Right atrium auricular region (tissue), 2 donors: ENCODE measurements at regions not wholly inside any gene's neighbourhood (a gene's known extent, or its start where the extent isn't known, plus 50 kb on each side); places are given as distances from the start of the nearest gene placed in this dataset.

ENCODE experiments used
- DNase-seq: peaks from one replicate; pipeline ENCODE4 v3.0.0-alpha.2; 2019; ENCODE audit warnings: low spot score
- H3K27ac ChIP-seq, 2 donors: fragments of 200-600 bp; sonication (generic); 1 replicate in 1 of 2; 2 replicates in 1 of 2; pipeline ENCODE4 v1.5.1; 2016 to 2019
- H3K27me3 ChIP-seq, 2 donors: fragments of 200-600 bp; sonication (generic); one replicate each; pipeline versions ENCODE4 v1.5.1 to v1.6.0; 2017 to 2019
- H3K36me3 ChIP-seq: fragments of 200-600 bp; sonication (generic); one replicate; pipeline ENCODE4 v1.5.1; 2016
- H3K4me1 ChIP-seq, 2 donors: fragments of 200-600 bp; sonication (generic); one replicate each; pipeline versions ENCODE4 v1.5.1 to v1.6.0; 2017 to 2019
- H3K4me3 ChIP-seq, 2 donors: fragments of 200-600 bp; sonication (generic); 1 replicate in 1 of 2; 2 replicates in 1 of 2; pipeline ENCODE4 v1.5.1; 2017 to 2019; ENCODE audit warnings: mild to moderate bottlenecking in 1 of 2, moderate library complexity in 1 of 2
- H3K9me3 ChIP-seq, 2 donors: fragments of 200-600 bp; sonication (generic); one replicate each; pipeline ENCODE4 v1.5.1; 2019
- CTCF ChIP-seq, 2 donors: fragments of 200-600 bp; sonication (generic); IDR thresholded peaks; one replicate each; pipeline ENCODE4 v1.5.1; 2019; ENCODE audit warnings: antibody characterized with exemption in 2 of 2

DNA sequence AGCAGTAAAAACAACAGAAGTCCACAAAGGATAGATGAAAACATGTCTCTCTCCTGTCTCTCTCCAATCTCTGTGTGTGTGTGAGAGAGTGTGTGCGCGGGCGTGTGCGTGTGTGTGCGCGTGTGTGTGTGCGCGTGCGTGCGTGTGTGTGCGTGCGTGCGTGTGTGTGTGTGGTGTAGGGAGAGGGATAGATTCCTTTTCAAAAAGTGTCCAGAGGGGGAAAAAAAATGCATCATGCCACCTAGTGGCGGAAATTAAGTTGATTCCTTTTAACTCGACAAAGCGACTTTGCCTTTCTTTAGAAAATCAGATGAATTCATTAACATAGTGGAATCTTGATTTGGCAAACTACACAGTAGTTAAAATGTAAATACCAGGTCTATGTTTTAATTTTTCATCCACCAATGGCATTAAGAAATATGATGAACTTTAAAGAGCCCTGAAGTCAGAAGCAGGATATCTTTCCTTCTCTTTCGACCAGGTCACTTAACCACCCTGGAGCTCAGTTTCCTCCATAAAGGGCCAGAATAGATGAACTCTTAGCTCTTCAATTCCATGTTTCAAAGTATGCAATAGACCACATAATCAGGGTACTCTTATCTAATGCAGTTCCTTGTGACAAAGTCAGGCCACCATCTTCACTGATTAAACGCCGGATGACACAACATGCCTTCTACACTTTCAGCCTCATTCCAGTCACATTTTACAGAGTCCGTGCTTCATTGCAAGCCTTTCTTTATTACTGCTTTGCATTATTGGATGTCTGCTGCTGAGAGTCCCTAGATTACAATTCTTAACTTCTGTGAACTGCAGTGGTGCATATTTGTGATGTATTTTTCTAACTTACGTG, 162.8 kb downstream of the FBXO8 start:
- peaks cover 0 to 26% of the 10 kb centered on the region in 2 donors for H3K4me1 ChIP-seq
- H3K36me3 ChIP-seq = no peaks in the 10 kb centered on the region
- peak; percentile 62 for DNase-seq
- peak; percentile 41 to 75 for TF ChIP-seq CTCF (IDR thresholded peaks at IDR 0.05)
- no peaks in the 10 kb centered on the region for H3K9me3 ChIP-seq
- H3K27ac ChIP-seq = peak overlapping the region; percentile 41 to 82
- peak overlapping the region; percentile 29 to 45 for H3K4me3 ChIP-seq
- no peaks in the 10 kb centered on the region for H3K27me3 ChIP-seq

GRCh38 chr4:174119830-174120229, 163.6 kb downstream of the FBXO8 start:
- Histone ChIP-seq H3K9me3 (no peaks in the 10 kb centered on the region), H3K36me3 (no peaks in the 10 kb centered on the region), H3K4me1 (peaks cover 0 to 26% of the 10 kb centered on the region in 2 donors), H3K27me3 (no peaks in the 10 kb centered on the region), H3K4me3 (peak overlapping the region; percentile 29 to 45), H3K27ac (peak overlapping the region in 1 of 2 donors; percentile 82)
- TF ChIP-seq CTCF (IDR thresholded peaks at IDR 0.05) = no peak
- no peak for DNase-seq

GRCh38 chr4:174119051-174119450, 164.4 kb downstream of the FBXO8 start:
- Histone ChIP-seq H3K36me3 (no peaks in the 10 kb centered on the region), H3K27me3 (no peaks in the 10 kb centered on the region), H3K4me3 (no peak overlapping the region), H3K9me3 (no peaks in the 10 kb centered on the region), H3K4me1 (peaks cover 0 to 26% of the 10 kb centered on the region in 2 donors), H3K27ac (no peak overlapping the region)
- TF ChIP-seq CTCF (IDR thresholded peaks at IDR 0.05) = no peak
- DNase-seq = no peak

GRCh38 chr4:174118171-174118570, 165.3 kb downstream of the FBXO8 start:
- Histone ChIP-seq H3K9me3 (no peaks in the 10 kb centered on the region), H3K36me3 (no peaks in the 10 kb centered on the region), H3K4me3 (no peak overlapping the region), H3K27me3 (no peaks in the 10 kb centered on the region), H3K27ac (no peak overlapping the region), H3K4me1 (peaks cover 0 to 26% of the 10 kb centered on the region in 2 donors)
- DNase-seq = no peak
- TF ChIP-seq CTCF (IDR thresholded peaks at IDR 0.05) = no peak

DNA sequence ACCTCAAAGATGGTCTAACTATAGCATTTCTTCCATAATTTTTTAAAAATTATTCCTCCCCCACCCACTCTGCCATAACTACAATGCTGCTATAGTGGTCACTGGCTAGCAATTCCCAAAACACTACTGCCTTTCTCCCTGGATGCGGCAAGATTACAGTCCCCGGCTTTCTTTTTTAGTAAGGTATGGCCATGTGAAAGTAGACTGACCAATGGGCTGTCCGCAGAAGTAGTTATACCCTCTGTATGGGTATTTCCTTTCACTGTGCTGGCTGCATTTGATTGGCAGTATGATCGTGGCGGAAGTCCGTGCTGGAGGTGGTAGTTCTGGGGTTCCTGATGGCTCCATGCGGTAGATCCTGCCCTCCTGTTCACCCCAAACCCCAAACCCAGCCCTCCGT, 166.0 kb downstream of the FBXO8 start:
- H3K36me3 ChIP-seq = no peaks in the 10 kb centered on the region
- H3K4me1 ChIP-seq = peaks cover 0 to 19% of the 10 kb centered on the region in 2 donors
- H3K27ac ChIP-seq = no peak overlapping the region
- H3K9me3 ChIP-seq = no peaks in the 10 kb centered on the region
- no peak for DNase-seq
- TF ChIP-seq CTCF (IDR thresholded peaks at IDR 0.05) = no peak
- no peak overlapping the region for H3K4me3 ChIP-seq
- no peaks in the 10 kb centered on the region for H3K27me3 ChIP-seq
